GM21390 (cell line): ENCODE measurements at regions not wholly inside any gene's neighbourhood (a gene's known extent, or its start where the extent isn't known, plus 50 kb on each side); places are given as distances from the start of the nearest gene placed in this dataset.
A peak's percentile ranks its signal among the peaks of the same experiment; 100 is the strongest.
"Not testable (repeated sequence)": the region's sequence is repeated elsewhere in the genome, so short reads cannot be mapped to it uniquely, and the experiment has no call there.

ENCODE experiments used
- ATAC-seq: cut with Tn5 transposase; IDR thresholded peaks from one replicate; pipeline ENCODE4 v1.9.1; 2021; ENCODE audit not compliant: unreplicated experiment

GRCh38 chr12:4158306-4158705 lies 115.3 kb upstream of the CCND2 start:
- no peak for ATAC-seq

- no peak for ATAC-seq
Observed at GRCh38 chr12:4157122-4157521, 116.4 kb upstream of the CCND2 start.

GRCh38 chr12:4156317-4156716 lies 117.2 kb upstream of the CCND2 start:
- ATAC-seq: no peak

GRCh38 chr12:4154672-4155225 lies 118.8 kb upstream of the CCND2 start:
- no peak for ATAC-seq

- ATAC-seq: peak; percentile 63
Observed at GRCh38 chr12:4153343-4153892, 120.1 kb upstream of the CCND2 start.

GRCh38 chr12:4152145-4152795 lies 121.3 kb upstream of the CCND2 start:
- ATAC-seq: no peak

- no peak for ATAC-seq
Observed at GRCh38 chr12:4151362-4152121, 122.0 kb upstream of the CCND2 start.

- not testable (repeated sequence) for ATAC-seq
Observed at GRCh38 chr12:4150355-4150754, 123.2 kb upstream of the CCND2 start.

GRCh38 chr12:4148418-4149056 lies 125.0 kb upstream of the CCND2 start:
- peak; percentile 44 for ATAC-seq

- ATAC-seq: no peak
Observed at GRCh38 chr12:4147031-4147481, 126.5 kb upstream of the CCND2 start.

- no peak for ATAC-seq
Observed at GRCh38 chr12:4145990-4146859, 127.3 kb upstream of the CCND2 start.

GRCh38 chr12:4144676-4145075 lies 128.9 kb upstream of the CCND2 start:
- ATAC-seq: no peak

- no peak for ATAC-seq
Observed at GRCh38 chr12:4143896-4144295, 129.7 kb upstream of the CCND2 start.

- no peak for ATAC-seq
Observed at GRCh38 chr12:4141348-4142270, 132.0 kb upstream of the CCND2 start.

GRCh38 chr12:4140581-4141301 lies 132.8 kb upstream of the CCND2 start:
- no peak for ATAC-seq

GRCh38 chr12:4139191-4139590 lies 134.4 kb upstream of the CCND2 start:
- ATAC-seq: no peak

GRCh38 chr12:4138532-4138931 lies 135.0 kb upstream of the CCND2 start:
- not testable (repeated sequence) for ATAC-seq

- no peak for ATAC-seq
Observed at GRCh38 chr12:4138051-4138450, 135.5 kb upstream of the CCND2 start.

GRCh38 chr12:4137441-4137840 lies 136.1 kb upstream of the CCND2 start:
- no peak for ATAC-seq
